HepG2 (cell line): ENCODE measurements at regions not wholly inside any gene's neighbourhood (a gene's known extent, or its start where the extent isn't known, plus 50 kb on each side); places are given as distances from the start of the nearest gene placed in this dataset.

Source experiments
- AGO1 ChIP-seq: fragments of 200-400 bp; formaldehyde crosslinking; IDR thresholded peaks from 2 replicates; pipeline ENCODE4 v1.6.1; 2017; ENCODE audit warnings: mild to moderate bottlenecking, low read depth, low read length, moderate library complexity; ENCODE audit not compliant: poor library complexity, severe bottlenecking
- ARID2 ChIP-seq: sonication (generic); formaldehyde crosslinking; IDR thresholded peaks from 2 replicates; pipeline ENCODE4 v1.8.1; 2022; ENCODE audit warnings: mild to moderate bottlenecking, missing genetic modification reagents, borderline replicate concordance
- ARNT2 ChIP-seq: sonication (generic); formaldehyde crosslinking; IDR thresholded peaks from 2 replicates; pipeline ENCODE4 v1.8.0; 2022; ENCODE audit warnings: mild to moderate bottlenecking, low read depth, missing genetic modification reagents, moderate library complexity
- EP300 ChIP-seq, 3 experiments: sonication (generic) in 1 of 3; formaldehyde crosslinking in 1 of 3; IDR thresholded peaks; 2 replicates each; pipeline versions ENCODE4 v1.5.1 to v1.6.1; 2011 to 2020; ENCODE audit warnings: low read depth in 2 of 3, low read length in 2 of 3, borderline replicate concordance in 1 of 3, improper control_type of control experiment in 1 of 3, mild to moderate bottlenecking in 1 of 3, missing genetic modification reagents in 1 of 3, moderate library complexity in 1 of 3
- FIP1L1 ChIP-seq: fragments of 200-400 bp; formaldehyde crosslinking; IDR thresholded peaks from 2 replicates; pipeline ENCODE4 v1.6.1; 2018; ENCODE audit warnings: low read depth, mild to moderate bottlenecking, low read length, moderate library complexity, borderline replicate concordance; ENCODE audit not compliant: insufficient read depth
- FOSL2 ChIP-seq: sonication (generic); formaldehyde crosslinking; IDR thresholded peaks from 2 replicates; pipeline ENCODE4 v1.4.0; 2020; ENCODE audit warnings: missing genetic modification reagents
- GABPA ChIP-seq, 2 experiments: IDR thresholded peaks; 2 replicates each; pipeline ENCODE4 v1.6.1; 2011 to 2016; ENCODE audit warnings: low read depth in 2 of 2, low read length in 1 of 2, missing biosample characterization in 1 of 2, missing genetic modification characterization in 1 of 2
- GATAD1 ChIP-seq: IDR thresholded peaks from 2 replicates; pipeline ENCODE4 v1.6.1; 2016; ENCODE audit warnings: missing genetic modification reagents, missing compliant biosample characterization
- KIAA2018 ChIP-seq: sonication (generic); formaldehyde crosslinking; IDR thresholded peaks from 2 replicates; pipeline ENCODE4 v1.5.0; 2020; ENCODE audit warnings: mild to moderate bottlenecking, missing genetic modification reagents, borderline replicate concordance
- KLF9 ChIP-seq: IDR thresholded peaks from 2 replicates; pipeline ENCODE4 v1.6.1; 2016; ENCODE audit warnings: low read depth
- LRRFIP1 ChIP-seq: sonication (generic); formaldehyde crosslinking; conservative IDR thresholded peaks from 2 replicates; pipeline ENCODE4 v1.4.0; 2020; ENCODE audit warnings: missing genetic modification reagents
- NCOA1 ChIP-seq: sonication (generic); formaldehyde crosslinking; IDR thresholded peaks from 2 replicates; pipeline ENCODE4 v1.9.0; 2021; ENCODE audit warnings: missing genetic modification reagents
- POGZ ChIP-seq: sonication (generic); formaldehyde crosslinking; IDR thresholded peaks from 2 replicates; pipeline ENCODE4 v1.4.0; 2020; ENCODE audit warnings: mild to moderate bottlenecking, missing genetic modification reagents
- SRY ChIP-seq: sonication (generic); formaldehyde crosslinking; IDR thresholded peaks from 2 replicates; pipeline ENCODE4 v1.8.0; 2022; ENCODE audit warnings: mild to moderate bottlenecking, missing genetic modification reagents
- ZFP36 ChIP-seq: fragments of 150-350 bp; IDR thresholded peaks from 2 replicates; pipeline ENCODE4 v1.6.1; 2018; ENCODE audit warnings: borderline replicate concordance, low read length, low read depth; ENCODE audit not compliant: partially characterized antibody
- ZNF275 ChIP-seq: sonication (generic); formaldehyde crosslinking; IDR thresholded peaks from 2 replicates; pipeline ENCODE4 v1.8.0; 2022; ENCODE audit warnings: missing genetic modification reagents, mild to moderate bottlenecking, inconsistent platforms, borderline replicate concordance
- ZNF790 ChIP-seq: sonication (generic); formaldehyde crosslinking; IDR thresholded peaks from 2 replicates; pipeline ENCODE4 v1.8.0; 2022; ENCODE audit warnings: missing genetic modification reagents, mild to moderate bottlenecking, borderline replicate concordance

- TF ChIP-seq KIAA2018 (CRISPR knock-in tag) (no peak), KLF9 (CRISPR knock-in tag) (no peak), AGO1 (no peak), GATAD1 (CRISPR knock-in tag) (no peak), SRY (CRISPR knock-in tag) (no peak), ARID2 (CRISPR knock-in tag) (no peak), ZNF275 (CRISPR knock-in tag) (no peak), POGZ (peak; percentile 85; the same call in 1 of the 2 replicates), LRRFIP1 (CRISPR knock-in tag) (no peak), EP300 (IDR thresholded peaks at IDR 0.05; ENCODE audit: low read depth in 2 of 2, low read length in 2 of 2) (peak in 1 of 2 experiments; percentile 32; a peak in 1 of 4 replicates), EP300 (CRISPR knock-in tag; IDR thresholded peaks at IDR 0.05; ENCODE audit: borderline replicate concordance) (no peak), ZFP36 (no peak), ARNT2 (no peak), FIP1L1 (no peak), GABPA (IDR thresholded peaks at IDR 0.05; ENCODE audit: low read depth, low read length) (no peak), GABPA (CRISPR knock-in tag; IDR thresholded peaks at IDR 0.05; ENCODE audit: low read depth) (no peak), FOSL2 (CRISPR knock-in tag) (no peak), NCOA1 (CRISPR knock-in tag) (no peak), ZNF790 (CRISPR knock-in tag) (no peak)
Observed at GRCh38 chr4:157803845-157804521, 368.8 kb downstream of the GASK1B start (continued).
